A673 (cell line): ENCODE measurements at regions not wholly inside any gene's neighbourhood (a gene's known extent, or its start where the extent isn't known, plus 50 kb on each side); places are given as distances from the start of the nearest gene placed in this dataset.

Experiments
- CTCF ChIP-seq: fragments of 300-800, 200-600 bp; sonication (generic); conservative IDR thresholded peaks from 2 replicates; pipeline ENCODE4 v1.5.1; 2017; ENCODE audit warnings: low read depth, mild to moderate bottlenecking, antibody characterized with exemption, low read length, moderate library complexity, mixed read lengths
- EZH2 ChIP-seq: fragments of 200-600 bp; sonication (generic); IDR thresholded peaks from 2 replicates; pipeline ENCODE4 v1.6.1; 2017; ENCODE audit warnings: borderline replicate concordance, low read depth, mild to moderate bottlenecking, mixed read lengths, antibody characterized with exemption, low read length; ENCODE audit not compliant: poor library complexity, severe bottlenecking

DNA sequence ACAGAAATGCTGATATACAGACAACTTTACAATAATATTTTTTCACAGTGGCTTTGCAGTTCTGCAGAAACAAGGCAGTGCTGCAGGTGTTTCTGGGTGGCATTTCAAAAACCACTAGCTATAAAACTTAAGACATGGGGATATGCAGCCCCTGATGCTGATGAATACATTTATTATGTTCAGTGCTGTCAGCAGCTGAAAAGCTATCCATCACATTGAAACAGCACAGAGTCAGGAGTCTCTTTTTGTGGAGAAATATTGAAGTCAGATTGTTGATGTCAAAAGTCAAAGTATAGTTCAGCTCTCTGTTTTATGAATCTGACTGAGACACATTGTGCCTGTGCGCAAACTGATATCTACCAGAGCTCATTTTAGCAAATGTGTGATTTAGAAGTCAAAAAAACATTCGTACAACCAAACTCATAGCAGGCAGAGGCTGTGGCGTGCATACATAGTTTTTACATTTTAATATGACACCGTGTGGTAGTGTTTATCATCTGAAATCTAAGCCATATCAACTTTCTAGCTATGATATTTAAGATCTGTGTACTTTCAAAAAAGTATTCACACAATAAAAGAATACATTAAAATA lies 467.6 kb downstream of the PRKD1 start:
- TF ChIP-seq CTCF (no peak), EZH2 (no peak)
